GM08714 (cell line): ENCODE measurements at regions not wholly inside any gene's neighbourhood (a gene's known extent, or its start where the extent isn't known, plus 50 kb on each side); places are given as distances from the start of the nearest gene placed in this dataset.
"Not testable (repeated sequence)": the region's sequence is repeated elsewhere in the genome, so short reads cannot be mapped to it uniquely, and the experiment has no call there.

ENCODE experiments used
- H3K4me3 ChIP-seq: fragments of 200-500 bp; sonication (Bioruptor generic); 2 replicates; pipeline ENCODE4 v1.5.1; 2014; ENCODE audit warnings: mild to moderate bottlenecking, low read length, inconsistent platforms
- ZNF274 ChIP-seq: IDR thresholded peaks from 2 replicates; pipeline ENCODE4 v1.6.1; 2012; ENCODE audit warnings: mild to moderate bottlenecking, low read depth, low read length

DNA sequence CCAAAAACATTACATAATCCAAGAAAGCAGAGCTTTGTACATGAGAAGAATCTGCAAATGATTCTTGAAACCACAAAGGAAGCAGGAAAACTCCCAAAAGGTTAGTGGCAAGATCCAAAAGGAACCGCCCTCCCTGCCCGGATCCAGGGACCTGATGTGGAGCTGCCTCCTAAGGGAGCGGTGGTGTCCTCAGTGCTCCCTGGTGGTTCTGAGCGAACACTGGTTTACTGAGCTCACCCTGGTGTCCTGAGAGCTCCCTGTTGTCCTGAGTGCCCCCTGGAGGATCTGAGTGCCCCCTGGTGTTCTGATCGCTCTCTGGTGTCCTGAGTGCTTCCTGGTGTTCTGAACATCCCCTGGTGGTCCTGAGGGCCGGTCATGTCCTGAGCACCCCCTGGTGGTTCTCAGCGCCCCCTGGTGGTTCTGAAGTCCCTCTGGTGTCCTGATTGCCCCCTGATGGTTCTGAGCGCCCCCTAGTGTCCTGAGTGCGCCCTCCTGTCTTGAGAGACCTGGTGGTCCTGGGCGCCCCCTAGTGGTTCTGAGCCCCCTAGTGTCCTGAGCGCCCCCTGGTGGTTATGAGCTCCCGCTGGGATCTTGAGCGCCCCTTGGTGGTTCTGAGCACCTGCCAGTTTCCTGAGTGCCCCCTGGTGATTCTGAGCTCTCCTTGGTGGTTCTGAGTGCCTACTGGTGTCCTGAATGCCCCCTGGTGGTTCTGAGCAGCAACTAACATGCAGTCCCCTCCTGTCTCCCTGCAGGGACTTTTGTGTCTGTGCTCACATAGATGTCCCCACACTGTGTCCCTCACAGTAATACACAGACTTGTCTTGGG is 891.1 kb downstream of the TMEM121 start:
- no peak for TF ChIP-seq ZNF274
- H3K4me3 ChIP-seq, result no peak overlapping the region

DNA sequence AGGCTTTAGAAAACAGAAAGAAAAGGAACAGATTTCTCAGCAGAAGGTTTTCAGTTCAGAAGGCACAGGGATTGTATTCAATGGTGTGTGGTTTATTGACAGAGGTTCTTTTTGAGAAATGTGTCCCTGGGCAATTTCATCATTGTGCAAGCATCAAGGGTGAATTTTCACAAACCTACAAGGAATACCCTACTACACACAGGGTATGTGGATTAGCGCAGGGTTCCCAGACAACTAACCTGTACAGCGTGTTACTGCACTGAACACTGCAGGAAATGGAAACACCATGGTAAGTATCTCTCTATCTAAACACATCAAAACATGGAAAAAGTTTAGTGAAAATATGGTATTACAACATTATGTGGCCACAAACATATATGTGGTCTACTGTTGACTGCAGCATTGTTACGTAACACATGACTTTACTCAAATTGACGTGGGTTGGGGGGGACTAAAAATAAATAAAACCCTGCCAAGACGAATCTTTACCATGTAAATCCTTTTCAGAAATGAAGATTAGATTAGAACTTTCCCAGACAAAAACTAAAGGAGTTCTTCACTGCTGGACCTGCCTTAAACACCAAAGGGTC is 893.1 kb downstream of the TMEM121 start:
- TF ChIP-seq ZNF274, result no peak

DNA sequence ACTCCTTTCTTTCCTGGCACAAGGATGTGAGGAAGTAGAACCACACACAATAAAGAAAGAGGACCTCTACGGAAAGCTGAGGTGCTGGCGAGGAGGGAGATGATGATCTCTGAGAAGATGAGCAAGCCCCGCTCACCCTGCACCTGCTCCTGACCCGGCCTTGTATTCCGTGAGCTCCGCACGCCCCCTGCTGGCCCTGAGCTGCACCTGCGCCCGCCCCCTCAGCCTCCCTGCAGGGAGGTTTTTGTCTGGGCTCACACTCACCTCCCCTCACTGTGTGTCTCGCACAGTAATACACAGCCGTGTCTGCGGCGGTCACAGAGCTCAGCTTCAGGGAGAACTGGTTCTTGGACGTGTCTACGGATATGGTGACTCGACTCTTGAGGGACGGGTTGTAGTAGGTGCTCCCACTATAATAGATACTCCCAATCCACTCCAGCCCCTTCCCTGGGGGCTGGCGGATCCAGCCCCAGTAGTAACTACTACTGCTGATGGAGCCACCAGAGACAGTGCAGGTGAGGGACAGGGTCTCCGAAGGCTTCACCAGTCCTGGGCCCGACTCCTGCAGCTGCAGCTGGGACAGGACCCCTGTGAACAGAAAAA is 895.1 kb downstream of the TMEM121 start:
- H3K4me3 ChIP-seq, result not testable (repeated sequence)

More for the DNA sequence above, 893.1 kb downstream of the TMEM121 start:
- H3K4me3 ChIP-seq, result no peak overlapping the region

DNA sequence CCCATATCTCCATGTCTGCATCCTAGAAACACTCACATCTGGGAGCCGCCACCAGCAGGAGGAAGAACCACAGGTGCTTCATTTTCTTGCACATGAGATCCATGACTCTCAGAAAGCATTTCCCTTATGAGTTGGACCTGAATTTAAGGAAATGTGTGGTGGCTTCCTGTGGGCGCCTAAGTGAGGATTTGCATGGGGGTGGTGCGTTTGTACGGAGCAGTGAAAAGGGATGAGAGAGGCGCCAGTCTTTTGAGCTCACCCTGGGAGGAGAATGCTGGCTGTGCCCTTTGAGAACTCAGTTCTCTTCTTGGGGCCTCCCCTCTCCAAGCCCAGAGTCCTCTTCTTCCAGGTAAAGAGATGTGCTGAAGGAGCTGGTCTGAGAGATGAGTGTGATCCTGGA is 895.7 kb downstream of the TMEM121 start:
- TF ChIP-seq ZNF274, result no peak
- no peak overlapping the region for H3K4me3 ChIP-seq

DNA sequence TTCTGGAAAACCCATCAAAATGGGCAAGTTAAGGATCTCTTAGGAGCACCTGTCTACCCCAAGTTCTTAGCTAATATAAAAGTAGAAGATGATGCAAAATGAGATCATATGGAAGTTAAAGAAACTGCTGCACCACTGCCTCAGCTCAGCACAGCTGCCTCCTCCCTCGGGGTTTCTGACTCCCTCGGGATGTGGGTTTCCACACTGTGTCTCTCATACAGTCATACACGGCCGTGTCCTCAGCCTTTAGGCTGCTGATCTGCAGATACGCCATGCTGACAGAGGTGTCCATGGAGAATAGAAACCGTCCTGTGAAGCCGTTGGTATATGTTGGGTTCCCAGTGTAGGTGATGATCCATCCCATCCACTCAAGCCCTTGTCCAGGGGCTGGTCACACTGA is 898.8 kb downstream of the TMEM121 start:
- not testable (repeated sequence) for H3K4me3 ChIP-seq

DNA sequence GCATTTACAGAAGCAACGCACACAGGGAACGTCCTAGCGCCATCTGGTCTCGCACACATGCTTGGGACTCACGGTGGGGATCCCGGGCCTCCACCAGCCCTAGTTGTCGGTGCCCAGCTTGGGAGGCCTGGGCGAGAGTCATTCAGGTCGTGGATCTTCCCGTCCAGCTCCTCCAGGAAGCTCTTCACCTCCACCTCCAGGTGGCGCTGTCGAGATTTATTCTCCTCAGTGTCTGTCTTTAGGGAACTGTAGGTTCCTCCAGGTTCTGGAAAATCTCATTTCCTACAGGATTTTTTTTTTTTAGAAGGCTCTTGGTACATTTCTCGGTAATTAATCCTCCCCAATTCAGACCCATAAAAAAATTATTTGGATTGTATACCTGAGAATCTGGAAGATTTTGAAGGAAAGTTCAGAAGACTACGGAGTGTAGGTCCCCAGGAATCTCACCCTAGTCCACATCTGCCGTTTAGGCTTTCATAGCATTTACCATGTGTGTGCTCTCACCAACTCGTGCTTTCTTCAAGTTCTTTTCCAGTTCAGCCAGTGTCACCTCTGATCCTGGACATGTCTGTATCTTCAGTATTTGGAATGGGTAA is 910.0 kb downstream of the TMEM121 start:
- no peak for TF ChIP-seq ZNF274
- no peak overlapping the region for H3K4me3 ChIP-seq

DNA sequence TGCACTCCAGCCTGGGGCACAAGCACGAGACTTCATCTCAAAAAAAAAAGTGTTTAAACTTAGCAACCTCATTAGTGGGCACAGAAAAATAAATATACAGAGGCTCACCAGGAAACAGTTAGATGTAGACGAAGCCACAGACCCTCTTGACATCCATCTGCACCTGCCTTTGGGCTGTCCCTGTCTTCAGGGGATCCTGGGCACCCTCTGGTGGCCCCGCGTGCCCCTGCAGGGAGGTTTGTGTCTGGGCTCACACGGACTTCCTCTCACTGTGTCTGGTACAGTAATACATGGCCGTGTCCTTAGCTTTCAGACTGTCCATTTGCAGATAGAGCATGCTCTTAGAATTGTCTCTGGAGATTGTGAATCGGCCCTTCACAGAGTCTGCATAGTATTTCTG is 916.5 kb downstream of the TMEM121 start:
- TF ChIP-seq ZNF274, result no peak
- no peak overlapping the region for H3K4me3 ChIP-seq

DNA sequence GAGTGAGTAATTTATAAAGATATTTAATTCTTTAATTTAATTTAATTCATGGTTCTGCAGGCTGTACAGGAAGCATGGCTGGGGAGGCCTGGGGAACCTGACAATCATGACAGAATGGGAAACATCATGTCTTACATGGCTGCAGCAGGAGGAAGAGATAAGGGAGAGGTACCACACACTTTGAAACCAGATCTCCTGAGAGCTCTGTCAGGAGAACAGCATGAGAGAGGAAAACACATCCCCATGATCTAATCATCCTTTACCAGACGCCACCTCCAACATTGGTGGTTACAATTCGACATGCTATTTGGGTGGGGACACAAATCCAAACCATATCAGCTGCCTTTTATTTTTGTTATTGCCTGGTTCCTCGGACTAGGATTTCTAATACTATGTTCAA is 928.6 kb downstream of the TMEM121 start:
- no peak overlapping the region for H3K4me3 ChIP-seq
- TF ChIP-seq ZNF274, result no peak

DNA sequence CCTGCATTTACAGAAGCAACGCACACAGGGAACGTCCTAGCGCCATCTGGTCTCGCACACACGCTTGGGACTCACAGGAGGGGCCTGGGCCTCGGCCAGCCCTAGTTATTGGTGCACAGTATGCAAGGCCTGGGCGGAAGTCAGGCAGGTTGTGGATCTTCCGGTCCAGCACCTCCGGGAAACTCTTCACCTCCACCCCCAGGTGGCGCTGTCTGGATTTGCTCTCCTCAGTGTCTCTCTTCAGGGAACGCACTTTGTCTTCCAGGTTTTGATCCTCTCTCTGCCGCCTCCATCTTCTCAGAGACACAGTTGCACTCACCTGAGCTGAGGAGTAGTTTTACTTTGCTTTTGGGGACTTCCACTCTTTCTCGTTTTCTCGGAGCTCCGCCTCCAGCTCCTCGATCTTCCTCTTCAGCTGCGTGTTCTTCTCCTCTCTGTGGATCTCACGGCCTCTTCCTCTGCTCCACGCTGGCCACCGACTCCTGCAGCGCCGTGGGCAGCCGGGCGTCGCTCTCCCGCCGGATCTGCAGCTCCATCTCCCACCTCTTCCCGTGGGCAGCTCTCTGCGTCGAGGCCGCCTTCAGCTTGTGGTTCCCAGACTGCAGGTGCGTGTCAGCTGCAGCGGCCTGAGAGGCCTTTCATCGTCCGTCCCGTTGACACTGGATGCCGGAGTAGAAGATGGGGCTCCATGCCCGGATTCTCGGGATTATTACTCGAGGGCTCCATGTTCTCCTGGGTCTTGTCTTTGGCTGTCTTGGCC is 933.8 kb downstream of the TMEM121 start:
- H3K4me3 ChIP-seq, result no peak overlapping the region
- no peak for TF ChIP-seq ZNF274

DNA sequence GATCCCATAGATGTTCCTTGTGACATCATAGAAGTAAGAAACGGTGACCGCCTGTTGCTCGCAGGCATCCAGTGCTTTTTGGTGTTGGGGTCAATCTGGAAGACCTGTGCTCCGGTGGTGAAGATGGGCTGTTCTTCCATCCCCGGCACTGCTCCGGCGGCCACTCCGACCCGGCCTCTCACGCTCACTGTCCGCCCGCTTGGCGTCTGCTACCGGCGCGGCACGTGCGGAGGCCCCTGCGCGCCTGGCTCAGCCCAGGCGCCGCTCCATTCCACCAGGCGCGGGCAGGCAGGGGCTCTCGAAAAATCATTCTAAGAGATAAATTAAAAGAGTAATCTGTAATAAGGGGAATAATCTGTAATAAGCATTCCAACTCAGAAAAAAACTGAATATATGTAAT is 934.5 kb downstream of the TMEM121 start:
- no peak overlapping the region for H3K4me3 ChIP-seq
- TF ChIP-seq ZNF274, result no peak

DNA sequence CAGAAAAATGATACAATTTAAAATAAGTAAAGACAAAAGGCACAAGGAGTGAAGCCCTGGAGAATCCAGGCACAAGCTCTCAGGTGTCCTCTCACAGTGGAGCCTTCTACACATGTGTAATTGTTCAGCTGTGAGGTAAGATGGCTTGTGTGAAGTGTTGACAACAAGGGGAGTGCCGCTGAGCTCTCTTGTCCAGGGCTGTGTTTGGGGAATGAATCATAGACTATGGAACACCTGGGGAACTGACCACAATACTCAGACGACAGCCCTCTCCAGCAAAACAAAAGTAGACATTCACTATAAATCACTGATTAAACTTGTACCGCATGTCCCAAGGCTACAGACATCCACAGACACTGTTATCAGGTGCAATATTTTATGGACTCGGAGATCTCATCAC is 940.1 kb downstream of the TMEM121 start:
- not testable (repeated sequence) for H3K4me3 ChIP-seq

DNA sequence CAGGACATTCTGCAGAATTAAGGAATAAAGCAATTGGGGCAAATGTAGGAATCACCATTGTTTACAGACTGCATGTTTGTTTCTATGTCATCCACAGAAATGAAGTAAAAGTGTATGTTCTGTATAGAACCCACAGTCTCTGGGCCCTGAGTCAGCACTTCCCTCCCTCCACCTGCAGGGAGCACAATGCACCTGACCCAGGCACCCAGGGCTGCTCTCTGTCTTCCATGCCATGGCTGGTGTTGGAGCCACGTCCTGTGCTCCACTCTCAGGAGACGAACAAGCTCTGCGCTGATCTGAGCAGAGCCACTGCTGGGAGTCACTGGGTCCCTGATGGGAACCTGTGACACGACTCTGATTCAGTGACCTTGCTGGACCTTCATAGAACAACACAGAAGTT is 942.5 kb downstream of the TMEM121 start:
- not testable (repeated sequence) for H3K4me3 ChIP-seq

DNA sequence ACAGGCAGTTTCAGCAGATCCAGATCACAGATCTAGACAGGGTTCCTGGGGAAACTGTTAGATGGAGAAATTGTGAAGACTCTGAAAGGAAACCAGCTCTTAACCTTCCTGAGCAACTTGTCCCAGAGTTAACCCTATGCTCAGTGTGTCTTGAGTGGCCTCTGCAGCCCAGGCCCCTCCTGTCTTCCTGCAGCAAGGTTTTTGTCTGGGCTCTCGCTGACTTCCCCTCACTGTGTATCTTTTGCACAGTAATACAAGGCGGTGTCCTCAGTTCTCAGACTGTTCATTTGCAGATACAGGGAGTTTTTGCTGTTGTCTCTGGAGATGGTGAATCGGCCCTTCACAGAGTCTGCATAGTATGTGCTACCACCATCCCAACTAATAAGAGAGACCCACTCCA is 943.6 kb downstream of the TMEM121 start:
- H3K4me3 ChIP-seq, result not testable (repeated sequence)

DNA sequence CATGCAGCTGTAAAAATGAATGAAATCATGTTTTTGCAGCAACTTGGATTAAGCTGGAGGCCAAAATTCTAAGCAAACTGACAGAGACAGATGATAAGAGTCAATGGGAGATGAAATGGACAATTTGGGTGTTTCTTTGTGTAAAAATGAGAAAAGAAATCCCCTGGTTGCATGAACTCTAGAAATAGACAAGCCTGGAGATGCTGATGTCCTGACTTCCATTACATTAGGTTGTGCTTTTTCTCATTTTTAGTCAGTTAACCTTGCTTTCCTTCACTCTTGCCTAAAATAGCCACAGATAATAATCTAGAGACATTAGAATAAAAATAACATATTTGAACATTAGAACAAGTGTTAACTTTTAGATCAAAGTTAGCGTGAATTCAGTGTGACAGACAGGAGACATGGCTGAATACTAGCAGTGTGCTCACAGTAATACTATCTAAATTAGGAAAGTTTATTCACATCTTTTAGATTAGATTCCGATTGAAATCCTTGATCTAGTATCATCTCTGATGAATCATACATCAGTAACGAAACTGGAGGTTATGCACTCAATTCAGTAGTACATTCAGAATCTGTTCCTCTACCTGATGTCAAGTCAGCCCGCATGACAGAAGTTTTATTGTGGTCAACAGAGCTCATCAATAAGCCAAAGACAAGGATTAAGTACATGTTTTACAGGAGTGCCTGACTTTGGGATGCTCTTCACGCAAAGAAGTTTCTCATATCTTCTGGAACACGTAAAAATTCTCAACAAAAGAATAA is 948.1 kb downstream of the TMEM121 start:
- H3K4me3 ChIP-seq, result not testable (repeated sequence)

DNA sequence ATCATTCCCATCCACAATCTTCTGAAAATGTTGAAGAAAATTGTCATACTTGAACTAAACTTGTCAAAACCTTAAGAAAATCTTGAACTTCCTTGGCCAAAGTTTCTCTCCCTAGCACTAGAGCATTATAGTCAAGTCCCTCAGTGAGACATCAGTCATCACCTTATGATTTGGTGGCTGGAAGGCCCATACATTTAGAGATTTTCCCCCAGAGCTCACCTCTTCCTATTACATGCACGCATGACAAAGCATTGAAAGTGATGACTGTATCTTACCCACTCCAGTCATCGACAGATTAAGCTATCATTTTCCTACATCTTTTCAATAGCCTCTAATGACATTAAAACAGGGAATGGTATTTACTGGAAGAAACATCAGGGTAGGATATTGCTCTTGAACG is 948.8 kb downstream of the TMEM121 start:
- H3K4me3 ChIP-seq, result not testable (repeated sequence)

DNA sequence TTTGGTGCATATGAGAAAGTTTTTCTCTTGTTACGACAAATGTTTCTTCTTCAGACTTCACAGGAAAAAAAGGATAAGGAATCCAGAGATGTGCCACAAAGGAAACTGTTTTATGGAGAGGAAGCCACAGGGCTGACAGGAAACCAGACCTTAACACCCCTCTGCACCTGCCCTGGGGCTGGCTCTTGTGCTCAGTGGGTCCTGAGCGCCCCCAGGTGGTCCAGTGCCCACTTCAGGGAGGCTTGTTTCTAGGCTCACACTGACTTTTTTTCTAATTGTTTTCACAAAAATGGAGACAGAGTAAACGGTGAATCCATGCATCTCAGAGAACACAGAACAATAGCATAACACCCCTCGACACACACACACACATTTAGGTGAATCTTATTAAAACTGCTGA is 951.2 kb downstream of the TMEM121 start:
- H3K4me3 ChIP-seq, result not testable (repeated sequence)

DNA sequence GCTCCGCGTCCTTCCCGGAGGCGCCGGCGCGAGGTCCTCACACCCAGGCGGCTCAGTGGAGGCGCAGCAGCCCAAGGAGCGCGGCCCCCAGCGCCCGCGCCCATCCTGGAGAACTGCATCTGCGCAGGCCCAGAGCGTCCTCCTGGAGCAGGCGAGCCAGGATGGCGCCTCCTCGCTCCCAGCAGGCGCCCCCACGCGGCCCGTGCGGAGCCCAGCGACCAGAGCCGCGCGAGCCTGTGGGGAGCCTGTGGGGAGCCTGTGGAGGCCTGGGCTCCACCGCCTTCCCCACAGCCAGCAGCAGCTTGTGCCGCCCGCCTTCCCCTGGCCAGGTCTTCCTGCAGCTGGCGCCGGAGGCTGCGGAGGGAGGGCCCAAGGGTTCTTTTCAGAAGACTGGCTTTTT is 953.9 kb downstream of the TMEM121 start:
- H3K4me3 ChIP-seq, result not testable (repeated sequence)

DNA sequence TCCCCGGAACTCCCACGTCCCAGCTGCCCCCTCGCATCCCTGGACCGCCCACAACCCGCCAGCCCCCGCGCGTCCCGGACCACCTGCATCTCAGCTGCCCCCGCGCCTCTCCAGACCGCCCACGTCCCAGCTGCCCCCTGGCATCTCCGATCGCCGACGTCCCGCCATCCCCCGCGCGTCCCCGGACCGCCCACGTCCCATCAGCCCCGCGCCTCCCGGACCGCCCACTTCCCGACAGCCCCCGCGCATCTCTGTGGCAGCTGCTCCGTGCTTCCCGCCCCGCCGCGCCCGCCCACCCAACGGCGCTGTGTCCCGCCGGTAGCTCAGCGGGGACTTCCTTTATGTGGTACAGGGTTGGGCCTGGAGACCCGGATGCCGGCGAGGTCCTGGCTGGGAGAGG is 955.8 kb downstream of the TMEM121 start:
- peak overlapping the region; percentile 59; the same call in 1 of the 2 replicates for H3K4me3 ChIP-seq
